Lung (tissue), 11 donors: ENCODE measurements at regions not wholly inside any gene's neighbourhood (a gene's known extent, or its start where the extent isn't known, plus 50 kb on each side); places are given as distances from the start of the nearest gene placed in this dataset.
"Not testable (repeated sequence)": the region's sequence is repeated elsewhere in the genome, so short reads cannot be mapped to it uniquely, and the experiment has no call there.

ENCODE experiments used
- ATAC-seq: fragments of 200-7000 bp; cut with Tn5 transposase; one replicate; pipeline ENCODE4 v1.9.1; 2020; ENCODE audit warnings: moderate number of reproducible peaks; ENCODE audit not compliant: insufficient read depth, low FRiP score
- DNase-seq, 3 donors: peaks; one replicate each; pipeline ENCODE4 v3.0.0-alpha.2; 2013 to 2017
- H3K27ac ChIP-seq, 2 donors: one replicate each; pipeline ENCODE4 v1.5.1; 2013; ENCODE audit warnings: mild to moderate bottlenecking in 2 of 2, moderate library complexity in 2 of 2, control low read depth in 1 of 2, inconsistent platforms in 1 of 2, low read depth in 1 of 2, low read length in 1 of 2
- H3K27me3 ChIP-seq, 3 donors: one replicate each; pipeline ENCODE4 v1.5.1; 2013; ENCODE audit warnings: low read length in 2 of 3; ENCODE audit not compliant: control insufficient read depth in 3 of 3, insufficient read depth in 3 of 3
- H3K36me3 ChIP-seq, 4 donors: one replicate each; pipeline ENCODE4 v1.5.1; 2013; ENCODE audit warnings: low read length in 4 of 4, mild to moderate bottlenecking in 1 of 4, moderate library complexity in 1 of 4; ENCODE audit not compliant: control insufficient read depth in 4 of 4, insufficient read depth in 4 of 4
- H3K4me1 ChIP-seq, 5 donors: one replicate each; pipeline ENCODE4 v1.5.1; 2013; ENCODE audit warnings: low read length in 5 of 5, mild to moderate bottlenecking in 2 of 5, moderate library complexity in 1 of 5; ENCODE audit not compliant: control insufficient read depth in 5 of 5, insufficient read depth in 5 of 5
- H3K4me3 ChIP-seq: one replicate; pipeline ENCODE4 v1.5.1; 2013; ENCODE audit warnings: mild to moderate bottlenecking, control low read depth, moderate library complexity
- H3K9ac ChIP-seq, 2 donors: one replicate each; pipeline ENCODE4 v1.5.1; 2013; ENCODE audit warnings: low read length in 2 of 2, control low read depth in 1 of 2; ENCODE audit not compliant: insufficient read depth in 1 of 2
- H3K9me3 ChIP-seq, 4 donors: one replicate each; pipeline ENCODE4 v1.5.1; 2013; ENCODE audit warnings: low read length in 3 of 4, mild to moderate bottlenecking in 1 of 4, moderate library complexity in 1 of 4; ENCODE audit not compliant: control insufficient read depth in 4 of 4, insufficient read depth in 3 of 4
- CTCF ChIP-seq: IDR thresholded peaks from 2 replicates; pipeline ENCODE4 v1.5.1; 2012; ENCODE audit warnings: mild to moderate bottlenecking; ENCODE audit errors: control extremely low read depth, extremely low read depth
- WGBS, 2 donors: extraction: QIAGEN DNeasy Blood & Tissue Kit; methylation state at CpG; one replicate each; pipeline ENCODE4 v1.1.7; 2013; 5-methylcytosine and 5-hydroxymethylcytosine counted together
- donor health status: control.
- donor health status: control.
- donor health status: Bipolar disorder and iron deficiency.
- donor health status: healthy.
- donor health status: DM: yes; HTN: yes; CAD: no.

GRCh38 chr2:53114582-53114981 is 653.0 kb upstream of the CHAC2 start:
- Histone ChIP-seq H3K27me3 (no peaks in the 10 kb centered on the region), H3K4me3 (no peak overlapping the region), H3K36me3 (no peaks in the 10 kb centered on the region), H3K9me3 (no peaks in the 10 kb centered on the region), H3K9ac (no peak overlapping the region), H3K27ac (no peak overlapping the region), H3K4me1 (peaks cover 0 to 10% (median 0%) of the 10 kb centered on the region in 5 donors)
- DNase-seq (no peak), ATAC-seq (no peak)
- TF ChIP-seq CTCF: no peak
- WGBS, 2 donors: 90 to 92% methylated on average over 2 of the region's 2 CpGs

- peaks cover 0 to 10% (median 0%) of the 10 kb centered on the region in 5 donors for H3K4me1 ChIP-seq
- not testable (repeated sequence) for H3K9ac ChIP-seq, H3K36me3 ChIP-seq, H3K9me3 ChIP-seq, DNase-seq, H3K27me3 ChIP-seq, ATAC-seq, H3K27ac ChIP-seq, H3K4me3 ChIP-seq
- WGBS, 2 donors: 72 to 76% methylated on average over 9 of the region's 9 CpGs
Measured at GRCh38 chr2:53112408-53112807, 655.2 kb upstream of the CHAC2 start.

DNA sequence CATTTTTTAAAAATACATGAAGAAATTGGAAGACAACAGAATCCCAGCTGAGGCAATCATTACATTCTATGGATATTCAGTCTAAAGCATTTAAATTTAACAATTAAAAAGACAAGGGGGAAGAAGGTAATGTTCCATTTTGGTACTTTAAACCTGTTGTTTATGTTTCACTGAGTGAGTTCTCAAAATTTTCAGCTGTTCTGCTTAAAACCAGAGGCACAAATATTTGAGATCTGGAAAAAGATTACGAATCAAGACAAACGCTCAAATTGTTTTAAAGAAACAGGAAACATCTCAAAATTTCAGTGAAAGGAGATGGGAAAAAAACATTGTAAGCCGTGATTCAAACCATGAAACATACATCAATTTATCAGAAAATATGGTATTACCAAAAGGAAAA is 656.2 kb upstream of the CHAC2 start:
- Histone ChIP-seq H3K27ac (no peak overlapping the region), H3K27me3 (no peaks in the 10 kb centered on the region), H3K4me3 (no peak overlapping the region), H3K9me3 (no peaks in the 10 kb centered on the region), H3K4me1 (peaks cover 0 to 10% (median 0%) of the 10 kb centered on the region in 5 donors), H3K9ac (no peak overlapping the region), H3K36me3 (no peaks in the 10 kb centered on the region)
- 63 to 66% methylated on average over 3 of the region's 3 CpGs for WGBS, 2 donors
- DNase-seq (peak in 2 of 3 donors; percentile 48 to 65), ATAC-seq (no peak)
- no peak for TF ChIP-seq CTCF

DNA sequence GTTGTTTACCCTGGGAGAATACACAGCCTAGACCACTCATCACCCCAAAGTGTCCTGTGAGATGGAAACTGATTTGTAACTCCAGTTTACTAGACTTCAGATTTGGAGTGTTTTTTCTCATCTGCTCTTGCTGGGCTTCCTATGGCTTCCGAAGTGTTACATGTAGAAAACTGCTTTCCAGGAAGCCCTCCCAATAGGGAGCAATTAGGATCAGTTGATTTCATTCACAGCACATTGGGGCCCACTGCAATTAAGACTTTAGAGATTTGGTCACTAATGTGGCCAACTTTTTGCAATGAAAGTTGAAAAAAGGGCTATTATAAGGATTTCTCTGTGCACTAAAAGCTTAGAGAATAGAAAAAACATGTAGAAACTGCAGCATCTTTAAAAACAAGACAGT is 656.6 kb upstream of the CHAC2 start:
- H3K4me3 ChIP-seq: no peak overlapping the region
- H3K9ac ChIP-seq: no peak overlapping the region
- ATAC-seq: no peak
- no peaks in the 10 kb centered on the region for H3K27me3 ChIP-seq
- H3K27ac ChIP-seq: no peak overlapping the region
- peak in 2 of 3 donors; percentile 34 to 49 for DNase-seq
- no peaks in the 10 kb centered on the region for H3K36me3 ChIP-seq
- peaks cover 0 to 10% (median 0%) of the 10 kb centered on the region in 5 donors for H3K4me1 ChIP-seq
- no peak for TF ChIP-seq CTCF
- WGBS, 2 donors: 81 to 84% methylated on average over 1 of the region's 1 CpG
- no peaks in the 10 kb centered on the region for H3K9me3 ChIP-seq
